MM.1S (cell line): ENCODE measurements at regions not wholly inside any gene's neighbourhood (a gene's known extent, or its start where the extent isn't known, plus 50 kb on each side); places are given as distances from the start of the nearest gene placed in this dataset.

ENCODE experiments used
- DNase-seq: peaks from one replicate; pipeline ENCODE4 v3.0.0-alpha.2; 2015
- H2AFZ ChIP-seq: fragments of 300-600 bp; sonication (generic); 2 replicates; pipeline ENCODE4 v1.6.0; 2016; ENCODE audit warnings: antibody characterized with exemption, low read length
- H3F3A ChIP-seq: fragments of 300-600 bp; sonication (generic); 2 replicates; pipeline ENCODE4 v1.6.1; 2016; ENCODE audit warnings: mild to moderate bottlenecking, antibody characterized with exemption, low read length, moderate library complexity, mixed read lengths; ENCODE audit not compliant: insufficient read depth
- H3K27ac ChIP-seq: fragments of 300-600 bp; sonication (generic); 2 replicates; pipeline ENCODE4 v1.5.1; 2016; ENCODE audit warnings: mild to moderate bottlenecking, low read length
- H3K27me3 ChIP-seq: fragments of 300-600 bp; sonication (generic); replicated peaks from 2 replicates; pipeline ENCODE4 v1.6.0; 2016; ENCODE audit warnings: low read length; ENCODE audit not compliant: insufficient read depth
- H3K36me3 ChIP-seq: fragments of 300-600 bp; sonication (generic); replicated peaks from 2 replicates; pipeline ENCODE4 v1.6.1; 2016; ENCODE audit warnings: mild to moderate bottlenecking, low read length, mixed read lengths; ENCODE audit not compliant: insufficient read depth
- H3K4me1 ChIP-seq: fragments of 300-600 bp; sonication (generic); 2 replicates; pipeline ENCODE4 v1.6.1; 2016; ENCODE audit warnings: low read length, mixed read lengths
- H3K4me2 ChIP-seq: fragments of 300-600 bp; sonication (generic); 2 replicates; pipeline ENCODE4 v1.6.0; 2016; ENCODE audit warnings: low read depth, low read length
- H3K4me3 ChIP-seq: fragments of 300-600 bp; sonication (generic); 2 replicates; pipeline ENCODE4 v1.5.1; 2016; ENCODE audit warnings: low read length, mixed read lengths
- H3K79me2 ChIP-seq: fragments of 300-600 bp; sonication (generic); 2 replicates; pipeline ENCODE4 v1.6.1; 2016; ENCODE audit warnings: mixed run types, low read length, mixed read lengths
- H3K9ac ChIP-seq: fragments of 300-600 bp; sonication (generic); 2 replicates; pipeline ENCODE4 v1.6.1; 2016; ENCODE audit warnings: low read length, mixed read lengths
- H3K9me2 ChIP-seq: fragments of 300-600 bp; sonication (generic); replicated peaks from 2 replicates; pipeline ENCODE4 v1.6.1; 2016; ENCODE audit warnings: mild to moderate bottlenecking, low read length, mixed read lengths; ENCODE audit not compliant: insufficient read depth
- H3K9me3 ChIP-seq: fragments of 300-600 bp; sonication (generic); replicated peaks from 2 replicates; pipeline ENCODE4 v1.6.1; 2016; ENCODE audit warnings: mild to moderate bottlenecking, low read length, mixed read lengths; ENCODE audit not compliant: insufficient read depth
- H4K20me1 ChIP-seq: fragments of 300-600 bp; sonication (generic); 2 replicates; pipeline ENCODE4 v1.6.1; 2016; ENCODE audit warnings: mild to moderate bottlenecking, low read length, moderate library complexity, mixed read lengths; ENCODE audit not compliant: insufficient read depth
- CTCF ChIP-seq: fragments of 300-600 bp; sonication (generic); IDR thresholded peaks from 2 replicates; pipeline ENCODE4 v1.5.1; 2016; ENCODE audit warnings: antibody characterized with exemption, low read length, mixed read lengths
- EZH2 ChIP-seq: fragments of 300-600 bp; sonication (generic); optimal IDR thresholded peaks from 2 replicates; pipeline ENCODE3; 2017; ENCODE audit warnings: low read depth, mild to moderate bottlenecking, antibody characterized with exemption, low read length, mixed read lengths
- EZH2phosphoT487 ChIP-seq: fragments of 300-600 bp; sonication (generic); IDR thresholded peaks from 2 replicates; pipeline ENCODE4 v1.6.1; 2018; ENCODE audit warnings: antibody characterized with exemption, low read length

- TF ChIP-seq CTCF (no peak), EZH2phosphoT487 (no peak), EZH2 (no peak)
- Histone ChIP-seq H4K20me1 (no peaks in the 10 kb centered on the region), H3K27ac (no peak overlapping the region), H3K4me2 (no peak overlapping the region), H3F3A (no peaks in the 10 kb centered on the region), H3K9ac (no peak overlapping the region), H3K27me3 (no peaks in the 10 kb centered on the region), H2AFZ (no peak overlapping the region), H3K4me3 (no peak overlapping the region), H3K9me2 (no peaks in the 10 kb centered on the region), H3K36me3 (no peaks in the 10 kb centered on the region), H3K4me1 (no peaks in the 10 kb centered on the region), H3K9me3 (no peaks in the 10 kb centered on the region), H3K79me2 (no peaks in the 10 kb centered on the region)
- DNase-seq, result no peak
Observed at GRCh38 chr12:75660107-75660530, 148.7 kb upstream of the KRR1 start.

- Histone ChIP-seq H3K9ac (no peak overlapping the region), H3K4me3 (no peak overlapping the region), H4K20me1 (no peaks in the 10 kb centered on the region), H2AFZ (no peak overlapping the region), H3K9me2 (no peaks in the 10 kb centered on the region), H3K9me3 (no peaks in the 10 kb centered on the region), H3K4me1 (no peaks in the 10 kb centered on the region), H3K36me3 (no peaks in the 10 kb centered on the region), H3K27ac (no peak overlapping the region), H3K27me3 (no peaks in the 10 kb centered on the region), H3K4me2 (no peak overlapping the region), H3K79me2 (no peaks in the 10 kb centered on the region), H3F3A (no peaks in the 10 kb centered on the region)
- no peak for DNase-seq
- no peak for TF ChIP-seq EZH2
- no peak for TF ChIP-seq EZH2phosphoT487
- TF ChIP-seq CTCF, result no peak
Observed at GRCh38 chr12:75658901-75659823, 147.8 kb upstream of the KRR1 start.

- Histone ChIP-seq H3K9me3 (no peaks in the 10 kb centered on the region), H2AFZ (no peak overlapping the region), H3K4me1 (no peaks in the 10 kb centered on the region), H3K4me3 (no peak overlapping the region), H4K20me1 (no peaks in the 10 kb centered on the region), H3K27me3 (no peaks in the 10 kb centered on the region), H3K36me3 (no peaks in the 10 kb centered on the region), H3K79me2 (no peaks in the 10 kb centered on the region), H3F3A (no peaks in the 10 kb centered on the region), H3K4me2 (no peak overlapping the region), H3K27ac (no peak overlapping the region), H3K9me2 (no peaks in the 10 kb centered on the region), H3K9ac (no peak overlapping the region)
- no peak for DNase-seq
- TF ChIP-seq CTCF (no peak), EZH2phosphoT487 (no peak), EZH2 (no peak)
Observed at GRCh38 chr12:75658286-75658685, 146.9 kb upstream of the KRR1 start.
